OCI-LY3 (cell line): ENCODE measurements at regions not wholly inside any gene's neighbourhood (a gene's known extent, or its start where the extent isn't known, plus 50 kb on each side); places are given as distances from the start of the nearest gene placed in this dataset.

Source experiments
- H2AFZ ChIP-seq: fragments of 200-600, 300-600 bp; shearing (Covaris generic); 2 replicates; pipeline ENCODE4 v1.6.0; 2014; ENCODE audit warnings: antibody characterized with exemption, low read depth, low read length
- H3K27ac ChIP-seq: fragments of 200-600, 300-600 bp; sonication (generic); 2 replicates; pipeline ENCODE4 v1.5.1; 2014; ENCODE audit warnings: mild to moderate bottlenecking, low read length, moderate library complexity, mixed read lengths
- H3K27me3 ChIP-seq: fragments of 200-600, 300-600 bp; sonication (generic); 2 replicates; pipeline ENCODE4 v1.6.1; 2014; ENCODE audit warnings: low read depth, low read length, mixed read lengths
- H3K36me3 ChIP-seq: fragments of 200-600, 300-600 bp; sonication (generic); replicated peaks from 2 replicates; pipeline ENCODE3; 2014; ENCODE audit warnings: low read depth, low read length, mixed read lengths
- H3K4me1 ChIP-seq: fragments of 300-600, 200-600 bp; sonication (generic); 2 replicates; pipeline ENCODE4 v1.6.1; 2014; ENCODE audit warnings: low read length, mixed read lengths
- H3K4me2 ChIP-seq: fragments of 200-600, 300-600 bp; sonication (generic); 2 replicates; pipeline ENCODE4 v1.6.1; 2014; ENCODE audit warnings: low read length, mixed read lengths
- H3K4me3 ChIP-seq: fragments of 300-600, 200-600 bp; sonication (generic); 2 replicates; pipeline ENCODE4 v1.5.1; 2014; ENCODE audit warnings: antibody characterized with exemption, mild to moderate bottlenecking, low read length, moderate library complexity
- H3K79me2 ChIP-seq: fragments of 300-600, 200-600 bp; shearing (Covaris generic); 2 replicates; pipeline ENCODE4 v1.6.1; 2014; ENCODE audit warnings: mild to moderate bottlenecking, low read length, mixed read lengths
- H3K9ac ChIP-seq: fragments of 300-600, 200-600 bp; shearing (Covaris generic); 2 replicates; pipeline ENCODE4 v1.6.0; 2014; ENCODE audit warnings: mild to moderate bottlenecking, low read length, moderate library complexity
- H3K9me3 ChIP-seq: fragments of 200-600, 300-600 bp; shearing (Covaris generic); 2 replicates; pipeline ENCODE4 v1.6.1; 2014; ENCODE audit warnings: low read length, mixed read lengths; ENCODE audit not compliant: insufficient read depth
- H4K20me1 ChIP-seq: fragments of 200-600, 300-600 bp; sonication (generic); 2 replicates; pipeline ENCODE4 v1.6.1; 2016; ENCODE audit warnings: low read length, mixed read lengths; ENCODE audit not compliant: insufficient read depth
- EZH2phosphoT487 ChIP-seq: fragments of 200-600 bp; shearing (Covaris generic); IDR thresholded peaks from 2 replicates; pipeline ENCODE4 v1.6.1; 2018; ENCODE audit warnings: antibody characterized with exemption, mixed run types, low read depth
- TF ChIP-seq, protein P1 (sequence below): fragments of 200-600, 300-600 bp; sonication (generic); IDR thresholded peaks from 2 replicates; pipeline ENCODE4 v1.5.1; 2014; ENCODE audit warnings: antibody characterized with exemption, low read length, low read depth

DNA sequence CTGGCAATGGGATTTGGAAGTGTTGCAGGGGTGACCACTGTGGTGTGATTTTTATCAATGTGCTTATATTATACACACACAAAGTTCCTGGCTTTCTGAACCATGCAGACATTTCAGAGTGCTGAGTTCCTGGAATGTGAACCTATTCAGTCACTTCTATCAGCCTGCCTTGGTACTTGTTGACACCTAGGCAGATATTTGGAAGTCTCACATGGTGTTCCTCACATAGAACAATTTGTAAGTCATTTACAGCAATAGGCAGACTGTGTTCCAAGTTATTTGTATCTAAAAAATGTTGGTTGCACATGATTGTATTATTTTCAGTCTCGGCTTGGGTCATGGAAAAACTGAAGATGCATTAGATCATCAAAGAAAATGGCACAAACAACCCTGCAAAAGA is 182.2 kb downstream of the SREK1 start:
- no peaks in the 10 kb centered on the region for H3K79me2 ChIP-seq
- H3K4me3 ChIP-seq: no peak overlapping the region
- H2AFZ ChIP-seq: no peak overlapping the region
- H3K27me3 ChIP-seq: no peaks in the 10 kb centered on the region; the same call in 1 of the 2 replicates
- no peaks in the 10 kb centered on the region for H3K36me3 ChIP-seq
- H3K9me3 ChIP-seq: no peaks in the 10 kb centered on the region
- TF ChIP-seq, protein P1, sequence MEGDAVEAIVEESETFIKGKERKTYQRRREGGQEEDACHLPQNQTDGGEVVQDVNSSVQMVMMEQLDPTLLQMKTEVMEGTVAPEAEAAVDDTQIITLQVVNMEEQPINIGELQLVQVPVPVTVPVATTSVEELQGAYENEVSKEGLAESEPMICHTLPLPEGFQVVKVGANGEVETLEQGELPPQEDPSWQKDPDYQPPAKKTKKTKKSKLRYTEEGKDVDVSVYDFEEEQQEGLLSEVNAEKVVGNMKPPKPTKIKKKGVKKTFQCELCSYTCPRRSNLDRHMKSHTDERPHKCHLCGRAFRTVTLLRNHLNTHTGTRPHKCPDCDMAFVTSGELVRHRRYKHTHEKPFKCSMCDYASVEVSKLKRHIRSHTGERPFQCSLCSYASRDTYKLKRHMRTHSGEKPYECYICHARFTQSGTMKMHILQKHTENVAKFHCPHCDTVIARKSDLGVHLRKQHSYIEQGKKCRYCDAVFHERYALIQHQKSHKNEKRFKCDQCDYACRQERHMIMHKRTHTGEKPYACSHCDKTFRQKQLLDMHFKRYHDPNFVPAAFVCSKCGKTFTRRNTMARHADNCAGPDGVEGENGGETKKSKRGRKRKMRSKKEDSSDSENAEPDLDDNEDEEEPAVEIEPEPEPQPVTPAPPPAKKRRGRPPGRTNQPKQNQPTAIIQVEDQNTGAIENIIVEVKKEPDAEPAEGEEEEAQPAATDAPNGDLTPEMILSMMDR: no peak
- TF ChIP-seq EZH2phosphoT487: no peak
- no peak overlapping the region for H3K27ac ChIP-seq
- H4K20me1 ChIP-seq: no peaks in the 10 kb centered on the region
- H3K9ac ChIP-seq: no peak overlapping the region
- H3K4me2 ChIP-seq: no peak overlapping the region
- H3K4me1 ChIP-seq: no peaks in the 10 kb centered on the region

DNA sequence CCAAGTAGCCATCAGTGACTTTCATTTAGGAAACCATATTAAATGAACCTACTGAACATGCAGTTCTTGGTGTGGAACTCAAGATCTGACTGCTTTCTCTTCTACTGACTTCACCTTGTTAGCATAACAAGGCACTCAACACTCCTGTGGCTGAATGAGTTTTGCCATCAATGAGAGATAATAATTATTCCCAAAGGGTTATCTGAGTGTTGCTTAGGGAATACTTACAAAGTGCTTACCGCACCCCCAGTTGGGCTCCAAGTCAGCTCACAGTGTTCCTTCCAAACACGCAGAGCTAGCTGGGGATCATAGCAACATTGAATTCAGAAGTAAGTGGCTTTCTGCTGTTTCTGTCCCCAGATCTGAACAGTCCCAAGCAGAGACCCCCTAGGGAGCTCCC is 182.9 kb downstream of the SREK1 start:
- Histone ChIP-seq H3K4me1 (no peaks in the 10 kb centered on the region), H4K20me1 (no peaks in the 10 kb centered on the region), H3K36me3 (no peaks in the 10 kb centered on the region), H3K9ac (no peak overlapping the region), H3K27me3 (no peaks in the 10 kb centered on the region; the same call in 1 of the 2 replicates), H3K4me2 (no peak overlapping the region), H2AFZ (no peak overlapping the region), H3K9me3 (no peaks in the 10 kb centered on the region), H3K79me2 (no peaks in the 10 kb centered on the region), H3K4me3 (no peak overlapping the region), H3K27ac (no peak overlapping the region)
- no peak for TF ChIP-seq EZH2phosphoT487
- TF ChIP-seq, protein P1: no peak

DNA sequence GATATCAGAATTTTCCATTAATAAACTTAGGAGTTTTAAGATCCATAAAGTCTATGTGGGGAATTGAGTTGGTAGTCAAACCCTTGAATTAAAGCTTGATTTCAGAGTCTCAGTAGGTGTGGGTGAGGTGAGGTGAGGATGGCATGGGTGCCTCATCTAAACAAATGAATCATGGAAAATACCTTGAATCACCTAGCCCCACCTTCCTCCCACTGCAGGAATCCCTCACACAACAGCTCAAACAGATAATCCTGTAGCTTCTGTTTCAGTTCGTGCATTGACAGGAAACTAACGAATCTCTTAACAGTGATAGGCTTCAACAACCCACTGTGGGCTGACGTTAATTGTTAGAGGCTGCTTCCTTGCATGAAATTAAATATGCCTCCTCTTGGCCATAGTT is 185.0 kb downstream of the SREK1 start:
- TF ChIP-seq EZH2phosphoT487: no peak
- TF ChIP-seq, protein P1: no peak
- H3K27ac ChIP-seq: no peak overlapping the region
- peaks cover 6% of the 10 kb centered on the region for H3K27me3 ChIP-seq
- no peaks in the 10 kb centered on the region for H3K4me1 ChIP-seq
- H3K79me2 ChIP-seq: no peaks in the 10 kb centered on the region
- H2AFZ ChIP-seq: no peak overlapping the region
- no peak overlapping the region for H3K9ac ChIP-seq
- no peaks in the 10 kb centered on the region for H3K36me3 ChIP-seq
- no peak overlapping the region for H3K4me2 ChIP-seq
- no peak overlapping the region for H3K4me3 ChIP-seq
- H3K9me3 ChIP-seq: no peaks in the 10 kb centered on the region
- H4K20me1 ChIP-seq: no peaks in the 10 kb centered on the region

DNA sequence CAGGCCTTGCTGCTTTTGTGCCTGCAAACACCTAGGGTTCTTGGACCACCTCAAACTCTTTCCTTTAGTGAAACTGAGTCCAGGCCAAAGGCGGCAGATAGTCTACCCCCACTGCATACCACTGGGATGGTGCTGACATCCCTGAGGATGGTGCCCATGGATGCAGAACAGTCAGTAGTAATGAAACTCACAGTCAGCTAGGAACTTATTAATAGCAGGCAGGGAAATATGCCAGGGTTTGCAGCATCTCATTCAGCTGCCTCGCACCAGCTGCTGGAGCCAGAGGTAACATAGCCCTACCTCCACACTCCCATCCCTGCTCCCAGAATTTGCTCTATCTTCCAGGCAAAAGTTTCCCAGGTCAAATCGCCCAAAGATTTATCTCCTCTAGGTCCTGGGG is 189.1 kb downstream of the SREK1 start:
- H3K79me2 ChIP-seq: no peaks in the 10 kb centered on the region
- no peak overlapping the region for H2AFZ ChIP-seq
- no peaks in the 10 kb centered on the region for H3K9me3 ChIP-seq
- TF ChIP-seq EZH2phosphoT487: no peak
- TF ChIP-seq, protein P1: no peak
- H3K27me3 ChIP-seq: peaks cover 9% of the 10 kb centered on the region; the same call in 1 of the 2 replicates
- H3K36me3 ChIP-seq: no peaks in the 10 kb centered on the region
- no peak overlapping the region for H3K27ac ChIP-seq
- H3K4me3 ChIP-seq: no peak overlapping the region
- no peak overlapping the region for H3K9ac ChIP-seq
- H3K4me1 ChIP-seq: no peaks in the 10 kb centered on the region
- no peak overlapping the region for H3K4me2 ChIP-seq
- no peaks in the 10 kb centered on the region for H4K20me1 ChIP-seq
